GOT3 (cell line): ENCODE measurements at regions not wholly inside any gene's neighbourhood (a gene's known extent, or its start where the extent isn't known, plus 50 kb on each side); places are given as distances from the start of the nearest gene placed in this dataset.

Experiments used
- DNase-seq: peaks from one replicate; lab custom pipeline; 2025; ENCODE audit warnings: mixed read lengths; lab: John Stamatoyannopoulos, UW

DNA sequence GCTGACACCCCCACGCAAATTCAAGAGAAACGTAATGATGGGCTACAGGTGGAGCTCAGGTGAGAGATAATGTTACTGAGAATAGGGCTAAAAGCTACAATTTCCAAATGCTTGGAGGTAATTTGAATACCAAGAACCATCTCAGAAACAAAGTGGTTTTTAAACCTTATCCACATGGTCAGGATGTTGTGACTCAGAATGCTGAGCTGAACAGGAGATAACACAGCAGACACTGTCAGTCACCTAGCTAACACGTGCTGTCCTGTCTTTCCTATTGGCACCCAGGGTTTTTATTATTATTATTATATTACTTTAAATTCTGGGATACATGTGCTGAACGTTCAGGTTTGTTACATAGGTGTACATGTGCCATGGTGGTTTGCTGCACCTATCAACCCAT is 233.0 kb upstream of the MAF start:
- no peak for DNase-seq

DNA sequence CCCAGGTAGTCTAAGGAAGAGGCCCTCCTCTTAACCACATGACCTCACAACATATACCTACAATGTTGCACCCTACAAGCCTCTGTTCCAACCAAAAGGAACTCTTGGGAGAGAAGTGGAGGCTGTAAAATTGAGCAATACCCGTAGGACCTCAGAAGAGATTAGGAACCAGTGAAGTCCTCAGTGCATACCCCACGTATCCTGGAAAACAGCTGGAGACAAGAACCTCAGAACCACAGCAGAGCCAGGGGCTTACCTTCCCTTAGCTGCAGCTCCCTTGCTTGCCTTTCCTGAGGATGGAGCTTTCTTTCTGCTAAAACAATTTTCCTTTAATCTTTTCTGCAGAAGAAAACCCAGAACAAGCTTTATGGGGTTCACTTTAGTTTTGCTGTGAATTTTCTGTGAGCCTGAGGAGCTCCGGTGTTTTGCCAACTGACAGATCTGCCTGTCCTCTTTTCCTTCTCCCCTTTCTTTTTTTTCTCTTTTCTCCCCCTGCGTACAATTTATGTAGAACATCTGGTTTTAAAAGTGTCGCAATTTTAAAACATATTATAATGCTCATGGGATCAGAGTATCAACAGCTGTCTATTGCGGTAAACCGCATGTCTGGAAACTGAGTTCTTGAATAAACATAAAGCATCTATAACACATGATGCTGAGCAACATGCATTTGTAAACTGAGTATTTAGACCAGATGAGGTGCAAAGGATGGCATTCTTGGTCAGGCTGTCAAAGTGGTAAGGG is 226.4 kb upstream of the MAF start:
- DNase-seq, result no peak

DNA sequence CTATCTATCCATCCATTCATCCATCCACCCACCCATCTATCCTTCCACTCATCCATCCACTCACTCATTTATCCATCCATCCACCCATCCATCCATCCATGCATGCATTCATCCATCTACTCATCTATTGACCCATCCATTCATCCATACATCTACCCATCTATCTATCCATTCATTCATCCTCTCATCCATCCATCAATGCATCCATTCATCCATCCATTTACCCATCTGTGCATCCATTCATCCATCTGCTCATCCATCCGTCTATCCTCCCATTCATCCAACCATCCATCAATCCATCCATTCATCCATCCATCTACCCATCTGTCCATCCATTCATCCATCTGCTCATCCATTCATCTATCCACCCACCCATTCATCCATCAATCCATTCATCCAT is 224.5 kb upstream of the MAF start:
- DNase-seq, result no peak

DNA sequence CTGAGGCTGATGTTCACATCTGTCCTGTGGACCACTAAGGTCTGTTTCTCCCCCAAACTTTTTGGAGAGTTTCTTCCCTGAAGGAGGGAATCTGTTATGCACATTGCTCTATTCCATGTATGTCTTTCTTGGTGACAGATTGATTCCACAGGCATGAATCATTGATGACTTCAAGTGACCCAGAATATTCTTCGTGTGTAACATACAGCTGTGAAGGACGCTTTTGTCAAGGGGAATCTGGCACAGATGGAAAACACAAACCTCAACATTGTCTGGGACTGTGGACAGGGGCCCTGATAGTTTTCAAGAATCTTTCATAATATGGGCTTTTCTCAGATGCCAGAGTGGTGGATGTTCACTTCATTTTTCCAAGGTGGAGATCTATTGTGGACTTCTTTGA is 223.1 kb upstream of the MAF start:
- DNase-seq, result no peak

DNA sequence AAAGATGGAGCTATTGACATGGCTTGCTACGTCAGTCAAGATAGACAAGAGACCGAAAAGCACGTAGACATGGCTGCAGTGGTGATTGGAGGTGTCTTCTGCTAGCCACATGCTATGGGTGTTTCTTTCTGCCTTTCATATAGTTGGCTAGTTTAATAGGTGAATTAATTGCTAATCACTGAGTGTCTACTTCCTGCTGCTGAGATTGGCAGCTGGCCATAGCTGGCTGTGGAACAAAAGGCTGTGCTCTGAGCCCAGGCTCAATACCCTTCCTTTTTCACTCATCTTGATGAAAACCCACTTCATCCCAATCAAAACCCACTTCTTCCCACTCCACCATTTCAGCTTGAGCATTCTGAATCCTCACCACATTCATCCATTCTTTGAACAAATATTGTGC is 221.4 kb upstream of the MAF start:
- no peak for DNase-seq

DNA sequence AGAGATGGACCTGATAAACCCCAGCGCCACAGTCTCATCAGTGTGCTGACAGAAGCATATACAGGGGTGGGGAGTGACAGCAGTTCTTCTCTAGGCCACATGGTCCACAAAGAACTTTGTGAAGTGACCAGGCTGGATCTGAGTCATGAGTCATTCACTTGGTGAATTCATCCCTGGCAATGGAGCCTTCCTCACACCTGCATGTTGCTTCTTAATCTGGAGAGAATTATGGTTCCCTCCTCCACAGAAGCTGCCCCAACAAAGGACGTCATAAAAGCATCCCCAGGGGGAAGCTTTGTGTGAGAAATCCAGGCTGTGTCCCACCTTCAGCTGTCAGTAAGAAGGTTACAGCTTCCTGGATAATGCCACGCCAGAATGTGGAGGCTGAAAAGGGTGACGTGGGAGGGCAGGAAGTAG is 215.6 kb upstream of the MAF start:
- DNase-seq, result no peak

DNA sequence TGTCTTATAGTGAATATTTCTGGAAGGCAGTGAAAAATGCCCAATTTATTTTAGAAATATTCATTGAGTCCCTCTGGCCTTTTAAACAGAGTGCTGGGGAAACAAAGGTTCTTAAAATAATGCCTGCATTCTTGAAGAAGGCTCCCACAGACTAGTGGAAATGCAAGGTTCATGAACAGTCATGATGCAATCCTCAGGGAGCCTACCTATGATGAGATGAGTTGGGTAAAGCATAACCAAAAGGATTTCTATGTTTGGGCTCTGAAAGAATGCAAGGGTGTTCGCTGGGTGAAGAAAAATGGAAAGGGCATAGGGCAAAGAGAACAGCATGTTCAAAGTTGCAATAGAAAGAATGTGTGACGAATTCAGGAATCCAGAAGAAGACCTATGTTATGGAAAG is 214.5 kb upstream of the MAF start:
- DNase-seq, result no peak

DNA sequence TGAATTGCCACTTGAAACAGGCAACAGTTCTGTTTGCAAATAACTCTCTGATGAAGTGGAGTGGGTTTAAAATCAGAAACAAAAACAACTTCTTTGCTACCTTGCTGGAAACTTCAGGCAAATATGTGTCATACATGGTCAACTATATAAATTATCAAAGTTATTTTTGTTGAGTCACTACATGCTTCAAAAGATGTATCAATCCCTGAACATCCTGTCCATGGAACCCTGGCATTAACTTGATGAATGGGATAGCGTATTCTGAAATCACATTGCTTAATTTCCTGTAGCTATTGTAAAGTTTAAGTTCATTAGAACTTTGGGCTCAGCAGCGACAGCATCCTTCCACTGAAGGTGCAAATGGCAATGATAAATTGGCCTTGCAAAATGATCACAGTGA is 213.6 kb upstream of the MAF start:
- no peak for DNase-seq

DNA sequence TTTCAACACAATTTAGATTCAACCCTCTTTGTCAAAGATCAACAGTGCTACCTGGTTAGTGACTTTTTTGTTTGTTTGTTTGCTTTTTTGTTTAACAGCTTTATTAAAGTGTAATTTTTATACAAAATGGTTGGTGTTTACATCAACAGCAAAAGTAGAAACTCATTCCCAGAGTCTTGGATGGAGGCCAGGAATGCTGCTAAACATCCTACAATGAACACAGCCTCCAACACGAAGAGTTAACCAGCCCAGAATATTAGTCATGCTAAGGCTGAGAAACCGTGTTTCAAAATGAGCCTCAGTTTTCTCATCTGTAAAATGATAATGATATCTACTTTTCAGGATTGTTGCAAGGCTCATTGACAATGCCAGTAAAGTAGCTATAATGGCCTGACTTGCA is 211.0 kb upstream of the MAF start:
- no peak for DNase-seq

DNA sequence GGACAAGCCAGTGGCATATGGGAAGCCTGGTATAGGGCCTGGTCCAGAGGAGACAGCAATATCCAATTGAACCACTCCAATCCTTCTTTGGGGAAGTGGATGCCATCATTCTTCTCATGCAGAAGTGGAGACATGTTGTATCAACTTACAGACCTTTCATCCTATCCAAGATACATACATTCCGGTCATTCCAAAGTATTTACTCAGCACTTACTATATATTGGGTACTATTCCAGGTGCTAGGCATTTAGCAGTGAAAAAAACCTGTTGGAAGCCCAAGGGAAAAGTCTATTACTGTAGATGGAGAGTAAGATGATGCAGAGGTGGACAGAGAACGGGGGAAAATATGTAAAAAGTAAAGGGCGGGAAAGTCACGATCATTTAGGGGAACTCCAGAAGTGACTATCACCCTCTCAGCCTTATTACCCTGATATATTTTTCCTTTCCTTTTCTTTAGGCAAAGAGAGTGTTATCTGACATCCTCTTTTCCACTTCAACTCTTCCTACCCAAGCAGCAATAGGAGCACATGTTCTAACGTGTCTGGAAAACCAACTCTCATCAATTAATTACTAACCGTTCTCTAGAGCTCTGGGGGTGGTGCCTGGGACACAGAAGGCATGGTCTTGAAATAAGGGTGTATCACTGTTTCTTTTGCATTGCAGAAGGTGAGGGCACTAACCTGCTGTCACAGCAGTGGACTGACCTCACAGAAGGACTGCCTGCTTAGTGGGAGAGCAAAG is 210.1 kb upstream of the MAF start:
- DNase-seq, result no peak

DNA sequence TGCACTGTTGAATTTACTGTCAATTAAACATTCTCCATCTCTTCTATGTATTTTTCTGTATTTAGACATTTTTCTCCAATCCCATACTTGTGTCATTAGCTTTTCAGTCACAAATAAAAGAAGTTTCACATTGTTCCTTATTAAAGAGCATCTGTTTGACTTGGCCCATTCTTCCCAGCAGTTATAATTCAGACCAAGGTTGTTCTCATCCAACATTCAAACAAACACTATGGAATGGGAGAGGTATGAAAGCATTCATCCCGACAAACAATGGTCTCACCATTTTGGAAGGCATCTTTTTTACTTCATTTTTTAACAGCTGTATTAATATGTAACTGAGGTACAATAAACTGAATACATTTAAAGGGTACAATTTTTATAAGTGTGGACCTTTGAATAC is 208.8 kb upstream of the MAF start:
- no peak for DNase-seq

DNA sequence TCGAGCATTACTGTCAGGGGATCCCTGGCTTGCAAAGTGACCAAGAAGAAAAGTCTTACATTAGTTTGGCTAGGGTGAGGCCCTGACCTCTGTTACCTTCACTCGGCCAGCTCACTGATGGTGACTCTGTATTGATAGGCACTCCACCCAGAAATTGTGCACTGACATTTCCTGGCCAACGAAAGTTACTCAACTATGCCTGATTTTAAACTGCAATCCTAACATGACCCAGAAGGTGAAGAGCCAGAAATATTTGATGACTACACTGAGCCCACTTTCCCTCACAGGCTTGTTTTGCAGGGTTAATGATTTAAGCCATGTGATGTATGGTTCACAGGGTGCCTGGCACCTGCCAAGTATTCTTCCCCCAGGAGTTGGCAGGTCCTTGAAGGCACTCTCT is 208.2 kb upstream of the MAF start:
- DNase-seq, result no peak

DNA sequence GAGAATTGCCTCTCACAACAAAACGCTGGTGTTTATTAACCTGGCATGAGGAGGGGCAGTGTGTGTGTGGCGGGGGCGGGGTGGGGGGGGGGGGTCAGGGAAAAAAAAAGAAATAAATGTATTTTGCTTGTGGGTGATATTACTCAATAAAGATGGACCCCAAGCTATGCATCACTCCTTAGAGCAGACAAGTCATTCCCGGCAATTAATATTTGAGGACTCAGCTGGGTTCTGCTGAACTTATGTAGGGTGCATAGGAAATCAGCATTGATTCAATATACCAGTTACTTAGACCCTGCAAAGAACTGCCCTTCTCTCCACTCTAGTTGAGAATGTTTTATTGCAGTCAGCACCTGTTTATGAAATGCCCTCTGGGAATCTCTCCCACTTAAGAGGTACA is 206.2 kb upstream of the MAF start:
- DNase-seq, result no peak

DNA sequence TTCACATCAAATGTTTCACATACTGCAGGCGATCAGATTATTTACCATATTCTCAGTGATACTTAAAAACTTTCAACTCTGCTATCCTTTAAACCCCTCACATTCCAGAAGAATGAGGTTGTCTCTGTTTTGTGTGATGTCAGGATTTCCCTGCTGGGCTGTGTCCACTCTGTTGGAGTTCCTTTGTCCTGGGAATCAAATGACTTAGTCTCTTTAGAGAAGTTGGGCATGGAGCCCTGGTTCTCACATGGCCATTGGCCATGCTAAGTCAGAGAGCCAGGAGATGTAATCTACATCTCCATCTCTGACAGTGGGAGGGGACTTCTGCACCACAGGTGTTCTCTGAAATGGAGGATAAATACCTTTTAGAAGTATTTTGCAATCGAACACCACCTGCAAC is 205.1 kb upstream of the MAF start:
- DNase-seq, result no peak

DNA sequence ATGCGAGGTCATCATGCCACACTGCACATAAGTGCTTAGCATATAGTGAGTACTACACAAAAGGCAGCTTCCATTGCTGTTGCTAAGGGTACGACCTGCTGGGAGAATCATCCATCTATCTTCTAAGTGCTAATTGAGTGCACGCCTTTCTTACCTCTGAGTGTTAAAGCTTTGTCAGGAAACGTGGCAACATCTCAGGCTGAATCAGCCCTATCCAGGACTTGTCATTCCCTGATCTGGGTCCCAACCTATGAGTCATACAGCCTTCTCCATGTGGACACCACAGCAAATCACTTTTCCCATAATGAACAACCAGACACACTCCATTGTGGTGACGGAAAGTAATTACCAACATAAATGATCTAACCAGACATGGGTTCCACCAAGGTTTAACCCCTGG is 201.1 kb upstream of the MAF start:
- DNase-seq, result no peak

DNA sequence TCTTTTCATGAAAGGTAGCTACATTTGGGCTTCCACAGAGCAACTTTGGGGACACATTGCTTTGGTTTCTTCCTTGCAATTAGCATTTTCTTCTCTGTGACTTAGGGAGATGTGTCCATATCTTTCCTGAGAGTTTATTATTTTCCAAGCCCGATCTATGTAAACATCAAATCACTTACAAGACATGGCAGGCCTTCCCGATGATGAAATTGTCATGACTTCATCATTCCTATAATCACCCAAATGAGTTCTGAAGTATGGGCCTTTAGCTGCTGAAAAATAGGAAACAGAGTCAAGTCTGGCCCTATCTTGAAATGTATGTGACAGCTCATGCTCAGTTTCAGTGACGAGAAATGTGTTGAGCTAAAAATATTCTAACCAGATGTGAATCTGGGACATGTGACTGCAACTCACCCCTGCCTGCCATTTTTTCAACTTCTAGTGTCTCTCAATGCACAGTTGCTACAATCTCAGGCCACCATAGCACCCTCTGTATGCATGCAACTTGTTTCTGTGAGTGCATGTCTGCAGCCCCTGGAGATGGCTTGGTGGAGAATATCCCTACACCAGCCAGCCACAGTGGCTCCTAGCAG is 199.6 kb upstream of the MAF start:
- no peak for DNase-seq

DNA sequence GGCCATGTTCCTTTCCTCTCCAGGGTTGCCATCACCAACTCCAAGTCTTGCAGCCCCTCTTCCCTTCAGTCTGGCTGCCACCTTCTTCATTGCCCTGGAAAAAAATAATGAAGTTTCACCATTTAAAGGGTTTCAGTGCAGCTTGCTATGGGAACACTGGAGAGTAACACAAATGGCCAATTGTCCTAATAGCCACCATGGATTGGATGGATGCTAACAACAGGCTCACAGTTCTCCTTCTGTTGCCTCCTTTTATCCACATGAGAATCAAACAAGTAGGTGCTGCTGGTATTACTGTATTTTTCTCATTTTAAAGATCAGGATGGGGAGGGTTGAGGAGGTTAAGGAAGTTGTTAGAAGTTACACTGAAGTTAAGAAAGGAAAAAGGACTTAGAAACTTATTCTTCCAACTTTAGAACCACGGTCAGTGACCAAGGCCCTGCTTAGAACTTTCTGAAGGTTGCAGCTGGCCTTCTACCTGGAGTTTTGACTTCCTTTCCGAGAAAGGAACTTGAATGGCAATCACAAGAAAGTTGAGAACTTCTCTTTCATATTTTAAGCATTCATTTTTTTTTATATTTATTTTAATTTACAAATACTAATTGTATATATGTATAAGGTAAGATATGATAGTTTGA is 198.0 kb upstream of the MAF start:
- DNase-seq, result no peak

DNA sequence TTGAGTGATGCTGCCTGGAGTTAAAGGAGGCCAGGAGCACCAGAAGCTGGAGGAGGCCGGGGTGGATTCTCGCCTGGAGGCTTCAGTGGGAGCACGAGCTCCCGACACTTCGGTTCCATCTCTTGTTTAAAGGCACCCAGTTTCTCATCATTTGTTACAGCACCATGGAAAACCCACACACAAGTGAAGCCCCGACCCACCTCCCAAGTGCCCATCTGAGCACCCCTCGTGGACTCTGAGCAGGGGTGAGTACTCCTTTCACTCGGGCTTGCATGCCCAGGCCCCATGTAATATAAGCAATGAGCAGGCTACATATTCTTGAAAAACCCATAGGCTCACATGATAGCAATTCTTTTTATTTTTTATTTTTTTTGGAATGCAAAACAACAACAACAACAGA is 196.9 kb upstream of the MAF start:
- no peak for DNase-seq

DNA sequence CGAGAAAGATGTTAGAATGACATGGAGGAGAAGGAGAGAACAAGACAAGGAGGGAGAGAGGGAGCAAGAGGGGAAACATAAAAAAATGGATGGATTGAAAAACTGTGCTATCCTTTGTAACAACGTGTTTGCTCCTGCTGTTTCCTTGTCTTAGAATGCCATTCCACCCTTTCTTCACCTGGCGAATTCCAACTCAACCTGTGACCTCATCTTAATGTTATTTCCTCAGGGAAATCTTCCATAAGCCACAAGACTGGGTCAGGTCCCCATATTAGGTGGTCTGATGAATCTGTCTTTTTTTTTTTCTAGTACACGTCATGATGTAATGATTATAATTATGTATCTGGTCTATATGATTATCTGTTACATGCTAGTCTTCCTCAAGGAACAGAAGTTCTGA is 195.0 kb upstream of the MAF start:
- DNase-seq, result no peak

DNA sequence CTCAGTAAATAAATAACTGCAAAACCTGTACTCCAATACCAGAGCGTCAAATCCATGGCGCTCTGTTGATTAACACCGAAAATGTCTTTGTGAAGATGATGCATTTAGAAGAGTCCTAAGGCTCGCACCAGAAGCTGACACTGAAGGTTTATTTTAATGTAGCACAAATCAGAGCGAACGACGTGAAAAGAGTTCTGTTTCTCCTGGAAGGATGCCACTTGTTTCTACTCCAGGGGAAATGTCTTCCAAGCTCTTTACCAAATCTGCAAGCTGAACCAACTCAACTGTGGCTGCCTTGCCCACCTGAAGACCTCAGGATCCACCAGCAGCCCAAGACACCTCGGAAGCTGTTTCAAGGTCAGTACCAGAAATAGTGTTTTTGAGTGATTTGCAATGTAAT is 194.4 kb upstream of the MAF start:
- DNase-seq, result no peak

DNA sequence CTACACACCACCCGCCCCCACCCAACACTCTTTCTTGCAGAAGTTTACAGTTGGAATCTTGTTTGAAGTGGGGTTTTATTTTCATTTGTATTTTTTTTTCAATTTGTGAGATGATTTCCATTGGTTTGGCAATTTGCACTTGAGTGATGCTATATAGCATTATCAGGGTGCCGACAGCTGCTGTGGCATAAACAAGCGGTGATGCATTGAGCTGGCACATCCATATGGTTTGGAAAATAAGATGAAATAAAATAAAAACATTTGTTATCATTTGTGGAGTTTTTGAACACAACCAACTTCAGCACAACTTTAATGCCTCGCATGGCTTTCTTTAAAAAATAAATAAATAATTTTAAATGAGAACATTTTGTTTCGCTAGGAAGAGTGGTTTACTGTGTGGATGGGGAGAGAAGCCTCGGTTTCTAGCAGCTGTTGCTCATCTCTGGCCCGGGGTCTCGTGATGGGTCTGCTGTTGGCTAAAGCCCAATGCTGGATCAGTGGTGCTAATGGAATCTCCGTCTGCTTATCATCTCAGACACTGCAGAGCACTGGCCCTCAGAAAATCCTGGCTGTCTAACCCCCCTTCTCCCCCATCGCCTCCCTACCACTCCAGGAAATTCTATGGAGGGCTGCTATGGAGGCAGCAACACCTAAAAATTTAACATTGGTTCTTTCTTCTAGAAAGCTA is 192.3 kb upstream of the MAF start:
- DNase-seq, result no peak

DNA sequence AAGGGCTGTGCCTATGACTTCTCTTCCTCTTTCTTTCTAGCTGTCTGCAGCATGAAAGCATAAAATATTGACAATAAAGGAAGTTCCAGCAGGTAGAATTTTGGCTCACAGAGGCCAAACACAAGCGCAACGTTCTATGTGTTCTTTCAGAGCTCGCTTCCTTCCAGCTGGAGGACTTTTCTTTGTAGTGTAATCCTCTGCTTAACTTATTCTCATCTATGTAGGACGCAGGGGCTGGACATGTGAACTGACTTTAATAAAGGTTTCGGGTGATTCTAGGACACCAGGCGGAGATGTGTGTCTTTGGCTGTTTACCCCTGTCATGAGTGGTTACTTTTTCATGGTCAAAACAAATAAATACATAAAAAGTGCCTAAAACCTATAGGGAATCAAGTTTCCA is 191.5 kb upstream of the MAF start:
- DNase-seq, result no peak
